MM.1S (cell line): ENCODE measurements at regions not wholly inside any gene's neighbourhood (a gene's known extent, or its start where the extent isn't known, plus 50 kb on each side); places are given as distances from the start of the nearest gene placed in this dataset.

Experiments used
- DNase-seq: peaks from one replicate; pipeline ENCODE4 v3.0.0-alpha.2; 2015
- H2AFZ ChIP-seq: fragments of 300-600 bp; sonication (generic); 2 replicates; pipeline ENCODE4 v1.6.0; 2016; ENCODE audit warnings: antibody characterized with exemption, low read length
- H3F3A ChIP-seq: fragments of 300-600 bp; sonication (generic); 2 replicates; pipeline ENCODE4 v1.6.1; 2016; ENCODE audit warnings: mild to moderate bottlenecking, antibody characterized with exemption, low read length, moderate library complexity, mixed read lengths; ENCODE audit not compliant: insufficient read depth
- H3K27ac ChIP-seq: fragments of 300-600 bp; sonication (generic); 2 replicates; pipeline ENCODE4 v1.5.1; 2016; ENCODE audit warnings: mild to moderate bottlenecking, low read length
- H3K27me3 ChIP-seq: fragments of 300-600 bp; sonication (generic); replicated peaks from 2 replicates; pipeline ENCODE4 v1.6.0; 2016; ENCODE audit warnings: low read length; ENCODE audit not compliant: insufficient read depth
- H3K36me3 ChIP-seq: fragments of 300-600 bp; sonication (generic); replicated peaks from 2 replicates; pipeline ENCODE4 v1.6.1; 2016; ENCODE audit warnings: mild to moderate bottlenecking, low read length, mixed read lengths; ENCODE audit not compliant: insufficient read depth
- H3K4me1 ChIP-seq: fragments of 300-600 bp; sonication (generic); 2 replicates; pipeline ENCODE4 v1.6.1; 2016; ENCODE audit warnings: low read length, mixed read lengths
- H3K4me2 ChIP-seq: fragments of 300-600 bp; sonication (generic); 2 replicates; pipeline ENCODE4 v1.6.0; 2016; ENCODE audit warnings: low read depth, low read length
- H3K4me3 ChIP-seq: fragments of 300-600 bp; sonication (generic); 2 replicates; pipeline ENCODE4 v1.5.1; 2016; ENCODE audit warnings: low read length, mixed read lengths
- H3K79me2 ChIP-seq: fragments of 300-600 bp; sonication (generic); 2 replicates; pipeline ENCODE4 v1.6.1; 2016; ENCODE audit warnings: mixed run types, low read length, mixed read lengths
- H3K9ac ChIP-seq: fragments of 300-600 bp; sonication (generic); 2 replicates; pipeline ENCODE4 v1.6.1; 2016; ENCODE audit warnings: low read length, mixed read lengths
- H3K9me2 ChIP-seq: fragments of 300-600 bp; sonication (generic); replicated peaks from 2 replicates; pipeline ENCODE4 v1.6.1; 2016; ENCODE audit warnings: mild to moderate bottlenecking, low read length, mixed read lengths; ENCODE audit not compliant: insufficient read depth
- H3K9me3 ChIP-seq: fragments of 300-600 bp; sonication (generic); replicated peaks from 2 replicates; pipeline ENCODE4 v1.6.1; 2016; ENCODE audit warnings: mild to moderate bottlenecking, low read length, mixed read lengths; ENCODE audit not compliant: insufficient read depth
- H4K20me1 ChIP-seq: fragments of 300-600 bp; sonication (generic); 2 replicates; pipeline ENCODE4 v1.6.1; 2016; ENCODE audit warnings: mild to moderate bottlenecking, low read length, moderate library complexity, mixed read lengths; ENCODE audit not compliant: insufficient read depth
- CTCF ChIP-seq: fragments of 300-600 bp; sonication (generic); IDR thresholded peaks from 2 replicates; pipeline ENCODE4 v1.5.1; 2016; ENCODE audit warnings: antibody characterized with exemption, low read length, mixed read lengths
- EZH2 ChIP-seq: fragments of 300-600 bp; sonication (generic); optimal IDR thresholded peaks from 2 replicates; pipeline ENCODE3; 2017; ENCODE audit warnings: low read depth, mild to moderate bottlenecking, antibody characterized with exemption, low read length, mixed read lengths
- EZH2phosphoT487 ChIP-seq: fragments of 300-600 bp; sonication (generic); IDR thresholded peaks from 2 replicates; pipeline ENCODE4 v1.6.1; 2018; ENCODE audit warnings: antibody characterized with exemption, low read length

DNA sequence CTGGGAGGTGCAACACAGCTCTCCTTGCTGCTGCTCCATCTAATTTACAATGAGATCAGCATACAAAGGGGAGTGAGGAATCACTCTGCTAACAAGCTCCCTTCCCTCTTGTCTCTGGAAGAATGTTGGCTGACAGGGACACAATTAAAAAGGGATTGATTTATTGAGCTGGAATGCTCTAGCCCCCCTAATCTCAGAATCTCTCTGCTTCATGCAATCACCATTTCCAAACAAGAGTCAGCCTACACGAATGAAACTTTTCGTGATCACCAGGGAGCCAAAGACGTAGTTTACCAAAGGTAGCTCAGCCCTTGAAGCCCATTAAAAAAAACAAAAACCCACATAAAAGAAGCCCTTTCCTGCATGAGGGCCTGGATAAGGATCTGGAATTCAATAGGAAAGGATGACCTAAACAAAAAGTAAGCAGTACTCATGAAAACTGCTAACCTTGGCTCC lies 223.8 kb downstream of the C12orf75 start:
- Histone ChIP-seq H3K9me2 (no peaks in the 10 kb centered on the region), H3K27me3 (no peaks in the 10 kb centered on the region), H3K79me2 (no peaks in the 10 kb centered on the region), H3K36me3 (no peaks in the 10 kb centered on the region), H2AFZ (no peak overlapping the region), H3F3A (no peaks in the 10 kb centered on the region), H3K4me1 (no peaks in the 10 kb centered on the region), H3K4me2 (no peak overlapping the region), H3K27ac (no peak overlapping the region), H3K9ac (no peak overlapping the region), H3K9me3 (no peaks in the 10 kb centered on the region), H4K20me1 (no peaks in the 10 kb centered on the region), H3K4me3 (no peak overlapping the region)
- no peak for DNase-seq
- TF ChIP-seq CTCF (no peak), EZH2 (no peak), EZH2phosphoT487 (no peak)

- Histone ChIP-seq H3K9me3 (no peaks in the 10 kb centered on the region), H2AFZ (no peak overlapping the region), H3K9ac (no peak overlapping the region), H3K27me3 (no peaks in the 10 kb centered on the region), H3K4me3 (no peak overlapping the region), H3K4me1 (no peaks in the 10 kb centered on the region), H3K9me2 (no peaks in the 10 kb centered on the region), H3K36me3 (no peaks in the 10 kb centered on the region), H3K4me2 (no peak overlapping the region), H4K20me1 (no peaks in the 10 kb centered on the region), H3K27ac (no peak overlapping the region), H3F3A (no peaks in the 10 kb centered on the region), H3K79me2 (no peaks in the 10 kb centered on the region)
- TF ChIP-seq EZH2phosphoT487 (no peak), CTCF (no peak), EZH2 (no peak)
- DNase-seq = no peak
Measured at GRCh38 chr12:105554856-105555255, 224.4 kb downstream of the C12orf75 start.

DNA sequence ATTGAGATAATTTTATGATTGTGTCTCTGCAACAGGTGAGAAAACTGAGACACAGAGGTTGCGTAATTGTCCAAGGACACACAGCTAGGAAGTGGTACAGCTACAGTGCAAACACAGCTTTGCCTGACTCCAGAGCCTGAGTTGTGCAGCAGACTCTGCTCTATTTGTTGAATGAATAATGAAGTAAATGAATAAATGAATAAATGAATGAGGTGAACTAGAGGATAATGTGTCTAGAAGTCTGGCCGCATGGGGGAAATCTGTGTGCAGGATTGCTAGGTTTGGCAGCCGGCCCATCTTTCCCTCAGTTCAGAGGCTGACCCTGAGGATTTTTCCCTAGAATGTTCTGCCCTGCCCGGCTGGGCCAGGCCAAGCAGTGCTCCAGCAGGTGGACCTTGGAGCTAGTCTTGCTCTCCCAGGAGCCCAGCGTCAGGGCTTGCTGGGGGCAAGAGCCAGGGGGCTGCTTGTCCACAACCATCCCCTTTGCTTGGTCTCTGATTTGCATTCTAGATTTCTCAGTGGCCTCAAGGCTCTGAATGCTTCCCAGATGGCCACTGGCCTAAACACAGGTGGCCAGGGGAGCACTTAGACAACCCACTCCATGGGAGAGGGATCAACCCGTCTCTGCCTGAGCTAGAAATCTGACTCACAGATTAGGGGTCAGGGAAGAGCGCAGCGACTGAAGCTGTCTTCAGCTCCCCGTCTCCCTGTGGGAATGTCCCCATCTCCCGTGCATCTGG lies 225.2 kb downstream of the C12orf75 start:
- no peaks in the 10 kb centered on the region for H3K36me3 ChIP-seq
- H3K79me2 ChIP-seq = no peaks in the 10 kb centered on the region
- no peaks in the 10 kb centered on the region for H4K20me1 ChIP-seq
- H3K27me3 ChIP-seq = no peaks in the 10 kb centered on the region
- no peak for TF ChIP-seq EZH2phosphoT487
- TF ChIP-seq CTCF = no peak
- TF ChIP-seq EZH2 = no peak
- H3K27ac ChIP-seq = no peak overlapping the region
- no peak overlapping the region for H3K9ac ChIP-seq
- H3K4me1 ChIP-seq = no peaks in the 10 kb centered on the region
- H3K9me3 ChIP-seq = no peaks in the 10 kb centered on the region
- no peak overlapping the region for H3K4me2 ChIP-seq
- no peaks in the 10 kb centered on the region for H3F3A ChIP-seq
- no peak overlapping the region for H3K4me3 ChIP-seq
- DNase-seq = no peak
- H3K9me2 ChIP-seq = no peaks in the 10 kb centered on the region
- H2AFZ ChIP-seq = no peak overlapping the region
